HepG2 (cell line): ENCODE measurements at regions not wholly inside any gene's neighbourhood (a gene's known extent, or its start where the extent isn't known, plus 50 kb on each side); places are given as distances from the start of the nearest gene placed in this dataset.

Experiments
- CTCF ChIP-seq: sonication (generic); formaldehyde crosslinking; IDR thresholded peaks from 2 replicates; pipeline ENCODE4 v1.5.0; 2020; ENCODE audit warnings: mild to moderate bottlenecking, missing genetic modification reagents, moderate library complexity
- ELF4 ChIP-seq: sonication (generic); formaldehyde crosslinking; IDR thresholded peaks from 2 replicates; pipeline ENCODE4 v1.5.0; 2020; ENCODE audit warnings: missing genetic modification reagents, mild to moderate bottlenecking, moderate library complexity, borderline replicate concordance
- PLRG1 ChIP-seq: fragments of 450-650 bp; conservative IDR thresholded peaks from 2 replicates; pipeline ENCODE4 v1.6.1; 2016
- RARG ChIP-seq: sonication (generic); formaldehyde crosslinking; IDR thresholded peaks from 2 replicates; pipeline ENCODE4 v1.4.0; 2020; ENCODE audit warnings: low read depth, mild to moderate bottlenecking, missing genetic modification reagents
- RBM22 ChIP-seq: fragments of 200-400 bp; formaldehyde crosslinking; optimal IDR thresholded peaks from 2 replicates; pipeline ENCODE3; 2017; ENCODE audit warnings: mild to moderate bottlenecking, low read length, moderate library complexity
- RERE ChIP-seq: IDR thresholded peaks from 2 replicates; pipeline ENCODE4 v1.6.1; 2016; ENCODE audit warnings: low read depth, missing genetic modification reagents, missing compliant biosample characterization
- SMC3 ChIP-seq: IDR thresholded peaks from 2 replicates; pipeline ENCODE4 v1.6.1; 2011; ENCODE audit warnings: low read length, improper control_type of control experiment
- TCF12 ChIP-seq, 2 experiments: fragments of 450-650 bp in 1 of 2; sonication (generic) in 1 of 2; formaldehyde crosslinking in 1 of 2; IDR thresholded peaks; 2 replicates each; pipeline versions ENCODE4 v1.6.1 to v1.8.0; 2017 to 2022; ENCODE audit warnings: antibody characterized with exemption in 1 of 2, mild to moderate bottlenecking in 1 of 2, missing genetic modification reagents in 1 of 2, moderate library complexity in 1 of 2
- ZBTB1 ChIP-seq: sonication (generic); formaldehyde crosslinking; IDR thresholded peaks from 2 replicates; pipeline ENCODE4 v1.4.0; 2020; ENCODE audit warnings: missing genetic modification reagents, borderline replicate concordance
- ZBTB25 ChIP-seq: IDR thresholded peaks from 2 replicates; pipeline ENCODE4 v1.6.1; 2018; ENCODE audit warnings: missing genetic modification reagents
- ZNF224 ChIP-seq: sonication (generic); formaldehyde crosslinking; IDR thresholded peaks from 2 replicates; pipeline ENCODE4 v1.5.0; 2020; ENCODE audit warnings: mild to moderate bottlenecking, missing genetic modification reagents
- ZNF33B ChIP-seq: sonication (generic); formaldehyde crosslinking; IDR thresholded peaks from 2 replicates; pipeline ENCODE4 v1.5.1; 2020; ENCODE audit warnings: mild to moderate bottlenecking, missing genetic modification reagents
- ZNF556 ChIP-seq: sonication (generic); formaldehyde crosslinking; IDR thresholded peaks from 2 replicates; pipeline ENCODE4 v1.4.0; 2020; ENCODE audit warnings: mild to moderate bottlenecking, missing genetic modification reagents, borderline replicate concordance
- ZNF574 ChIP-seq: sonication (generic); formaldehyde crosslinking; IDR thresholded peaks from 2 replicates; pipeline ENCODE4 v1.4.0; 2020; ENCODE audit warnings: missing genetic modification reagents
- ZNF740 ChIP-seq: sonication (generic); formaldehyde crosslinking; IDR thresholded peaks from 2 replicates; pipeline ENCODE4 v1.4.0; 2020; ENCODE audit warnings: missing genetic modification reagents

- TF ChIP-seq ZNF740 (CRISPR knock-in tag) (no peak), ZBTB25 (CRISPR knock-in tag) (no peak), TCF12 (IDR thresholded peaks at IDR 0.05) (no peak), TCF12 (CRISPR knock-in tag; IDR thresholded peaks at IDR 0.05) (no peak), RARG (CRISPR knock-in tag) (no peak), SMC3 (peak; percentile 75), ZNF33B (CRISPR knock-in tag) (no peak), CTCF (peak; percentile 67), ZNF574 (no peak), PLRG1 (no peak), RBM22 (no peak), ZNF224 (CRISPR knock-in tag) (no peak), ZNF556 (CRISPR knock-in tag) (no peak), ELF4 (no peak), RERE (CRISPR knock-in tag) (no peak), ZBTB1 (CRISPR knock-in tag) (no peak)
These were observed 183.7 kb downstream of the SPATA18 start (continued) for GRCh38 chr4:52234561-52235440.
